ENCODE measurements at regions not wholly inside any gene's neighbourhood (a gene's known extent, or its start where the extent isn't known, plus 50 kb on each side); places are given as distances from the start of the nearest gene placed in this dataset.

DNA sequence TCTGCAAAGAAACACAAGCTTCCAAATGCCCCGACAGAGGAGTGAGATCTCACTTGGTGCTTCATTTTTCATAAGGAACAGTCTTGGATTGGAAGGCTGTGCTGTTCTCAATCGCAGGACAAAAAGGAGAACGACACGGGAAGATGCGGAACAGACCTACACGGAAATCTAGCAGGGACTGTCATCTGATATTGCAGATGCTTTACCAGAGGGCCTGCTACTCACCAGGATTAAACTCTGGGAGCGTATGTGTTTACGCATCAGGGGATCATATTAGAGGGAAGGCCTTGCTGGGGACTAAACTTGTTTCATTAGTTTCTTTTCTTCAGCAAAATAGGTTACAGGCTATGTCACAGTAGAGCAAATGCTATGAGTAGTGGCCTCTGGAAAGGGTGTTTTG is 82.8 kb upstream of the EEPD1 start:
- DNase-seq = peak; percentile 32

DNA sequence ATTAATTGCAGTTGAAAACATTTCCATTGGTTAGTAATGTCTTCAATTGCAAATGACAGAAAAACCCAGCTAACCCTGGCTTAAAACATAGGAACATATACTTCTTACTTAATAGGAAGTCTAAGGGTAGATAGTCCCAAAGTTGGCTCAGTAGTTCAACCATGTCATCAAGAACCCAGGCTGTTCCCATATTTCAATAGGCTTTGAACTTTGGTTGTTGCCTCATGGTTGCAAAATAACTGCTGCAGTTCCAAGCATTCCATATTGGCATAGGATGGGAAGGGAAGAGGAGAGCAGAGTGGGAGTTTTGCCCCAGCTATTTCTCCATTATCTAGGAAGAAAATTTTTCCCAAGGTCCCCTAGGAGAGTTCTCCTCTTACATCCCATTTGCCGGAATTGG is 81.4 kb upstream of the EEPD1 start:
- no peak for DNase-seq

DNA sequence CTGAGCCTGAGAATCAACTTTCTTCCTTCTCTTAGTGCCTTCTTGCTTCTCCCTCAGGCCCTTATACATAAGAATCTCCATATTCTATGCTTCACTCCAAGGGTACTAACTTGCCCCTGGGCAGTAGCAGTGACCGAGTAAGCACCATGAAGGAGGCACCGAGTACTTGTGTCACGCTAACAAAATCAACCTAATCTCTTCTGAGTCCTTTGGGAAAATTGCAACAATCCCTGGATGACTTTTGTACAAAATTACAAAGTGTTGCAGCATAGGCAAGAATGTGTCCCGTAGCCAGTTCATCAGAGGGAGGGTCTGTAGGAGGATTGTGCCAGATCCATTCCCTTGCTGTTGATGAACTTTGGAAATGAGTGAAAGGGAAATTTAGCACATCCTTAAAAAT is 80.4 kb upstream of the EEPD1 start:
- no peak for DNase-seq

- DNase-seq = no peak
Measured at GRCh38 chr7:36075561-36075960, 77.5 kb upstream of the EEPD1 start.

DNA sequence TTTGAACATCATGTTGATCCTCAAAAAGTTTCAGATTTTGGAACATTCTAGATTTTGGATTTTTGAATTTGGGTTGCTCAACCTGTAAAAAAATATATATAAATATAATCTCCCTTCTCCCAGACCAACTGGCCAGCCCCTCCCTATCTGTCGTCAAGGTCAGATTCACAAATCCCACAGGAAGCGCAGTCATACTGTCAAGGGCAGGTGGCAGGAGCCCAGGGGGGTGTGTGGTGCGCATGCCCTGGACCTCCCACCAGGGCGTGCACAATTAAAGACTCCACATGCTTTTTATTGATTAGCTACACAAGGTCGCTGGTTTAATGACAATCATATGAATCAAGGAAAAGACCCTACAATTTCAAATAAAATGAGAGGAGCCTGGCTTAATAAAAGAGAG is 77.0 kb upstream of the EEPD1 start:
- no peak for DNase-seq

DNA sequence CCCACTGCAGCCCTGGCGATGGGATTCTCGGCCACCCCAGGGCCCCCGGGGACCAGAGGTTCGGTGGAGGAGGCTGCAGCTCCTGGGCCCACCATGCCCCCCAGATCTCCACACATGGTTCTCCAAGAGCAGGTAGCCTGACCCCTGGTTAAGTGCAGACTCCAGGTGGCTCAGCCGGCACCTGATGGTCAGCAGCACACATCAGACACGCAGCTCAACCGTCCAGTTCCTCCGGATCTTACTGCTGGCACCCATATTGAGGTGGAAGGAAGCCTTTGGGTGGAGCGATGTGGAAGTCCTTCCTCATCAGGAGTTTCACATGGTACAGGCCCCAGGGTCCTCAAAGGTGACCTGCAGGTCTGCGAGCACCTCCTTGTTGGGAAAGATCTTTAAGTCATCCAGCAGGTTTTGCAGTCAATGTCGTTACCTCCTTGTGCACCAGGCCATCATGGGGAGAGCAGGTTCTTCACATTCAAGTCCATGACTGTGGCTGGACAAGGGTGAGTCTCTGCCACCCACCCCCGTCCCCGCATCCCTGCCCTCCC is 74.2 kb upstream of the EEPD1 start:
- DNase-seq = no peak

GRCh38 chr7:36079446-36080025 is 73.5 kb upstream of the EEPD1 start:
- DNase-seq = no peak

DNA sequence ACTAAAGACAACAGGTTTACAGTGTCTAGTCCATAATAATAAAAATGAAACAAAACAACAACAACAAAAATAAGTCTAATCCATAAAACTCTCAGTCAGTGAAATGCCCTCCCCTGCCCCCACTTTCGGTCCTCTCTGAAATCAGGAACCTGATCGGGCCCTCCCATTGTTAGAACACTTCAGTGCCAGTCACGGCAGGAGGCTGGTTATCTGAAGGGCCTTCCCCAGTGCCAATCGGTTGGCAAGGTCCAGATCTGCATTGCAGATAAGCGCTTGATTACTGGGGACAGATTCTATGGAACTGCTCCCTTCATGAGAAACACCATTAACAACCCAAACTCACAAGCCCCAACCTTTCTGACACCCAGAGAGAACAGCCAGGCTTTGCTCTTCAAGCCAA is 72.2 kb upstream of the EEPD1 start:
- no peak for DNase-seq

DNA sequence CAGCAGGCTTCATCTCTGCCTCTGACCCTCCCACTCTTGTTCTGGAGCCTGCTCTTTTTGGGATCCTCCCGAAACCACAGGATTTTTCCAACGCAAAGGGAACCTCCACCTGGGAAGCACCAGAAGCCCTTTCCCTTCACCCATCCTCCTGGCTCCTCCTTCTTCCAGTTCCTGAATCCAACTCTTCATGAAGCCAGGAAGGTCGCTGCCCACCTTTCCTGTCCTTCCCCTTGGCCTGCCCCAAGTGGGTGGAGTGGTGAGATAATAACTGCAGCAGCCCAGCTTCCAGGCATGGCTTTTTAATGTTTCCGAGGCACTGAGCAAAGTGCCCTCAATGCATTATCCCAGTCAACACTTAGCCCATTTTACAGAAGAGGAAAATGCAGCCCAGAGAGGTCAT is 70.8 kb upstream of the EEPD1 start:
- DNase-seq = no peak

DNA sequence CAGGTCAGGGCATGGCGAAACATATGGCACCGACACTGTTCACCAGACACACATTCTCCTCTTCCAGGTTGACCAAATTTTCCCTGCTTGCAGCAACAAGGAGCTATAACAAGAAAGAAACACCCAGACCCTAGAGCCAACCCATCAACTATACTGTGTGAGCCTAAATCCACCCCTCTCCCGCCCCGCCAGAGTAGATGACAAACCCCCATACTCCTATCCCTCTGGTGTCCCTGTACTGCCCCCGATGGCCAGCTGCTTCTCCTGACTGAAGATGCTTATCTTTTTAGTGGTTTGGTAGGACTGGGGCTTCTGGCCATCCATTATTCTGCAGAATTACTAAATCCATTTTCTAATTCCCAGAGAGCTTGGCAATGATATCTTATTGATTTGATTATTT is 70.1 kb upstream of the EEPD1 start:
- no peak for DNase-seq

DNA sequence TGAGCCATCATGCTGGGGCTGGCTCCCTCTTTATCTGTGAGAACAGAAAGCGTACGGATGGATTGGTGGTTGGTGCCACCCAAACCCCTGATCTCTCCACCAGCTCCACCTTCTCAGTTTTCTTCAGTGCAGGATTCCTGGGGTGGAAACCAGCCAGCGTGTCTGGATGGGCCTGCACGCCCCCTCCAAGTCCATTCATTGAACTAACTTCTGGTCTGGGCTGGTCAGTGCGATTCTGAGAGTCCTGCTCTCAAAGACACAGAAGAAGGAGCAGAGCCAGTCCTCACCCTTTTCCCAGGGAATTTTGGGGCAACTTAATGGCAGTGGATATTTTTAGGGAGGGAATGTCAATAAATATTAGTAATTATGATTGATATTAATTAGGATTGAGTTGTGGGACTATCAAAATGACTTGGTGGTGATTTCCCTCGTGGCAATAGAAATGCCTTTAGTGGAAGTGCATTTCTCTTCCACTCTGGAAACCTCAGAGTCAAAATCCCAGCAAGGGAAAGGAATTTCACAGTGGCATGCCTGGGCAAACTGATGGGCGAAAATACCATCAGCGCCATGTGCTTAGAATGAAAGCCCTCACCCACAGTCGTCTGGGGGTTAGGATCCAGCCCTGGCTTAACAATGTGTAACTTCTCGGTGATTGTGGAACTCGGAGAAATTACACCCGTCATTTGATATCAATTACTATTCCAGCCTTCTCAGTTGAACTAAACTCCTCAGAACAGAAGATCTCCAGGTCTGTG is 69.3 kb upstream of the EEPD1 start:
- no peak for DNase-seq

GRCh38 chr7:36084485-36085091 is 68.5 kb upstream of the EEPD1 start:
- peak; percentile 46 for DNase-seq

DNA sequence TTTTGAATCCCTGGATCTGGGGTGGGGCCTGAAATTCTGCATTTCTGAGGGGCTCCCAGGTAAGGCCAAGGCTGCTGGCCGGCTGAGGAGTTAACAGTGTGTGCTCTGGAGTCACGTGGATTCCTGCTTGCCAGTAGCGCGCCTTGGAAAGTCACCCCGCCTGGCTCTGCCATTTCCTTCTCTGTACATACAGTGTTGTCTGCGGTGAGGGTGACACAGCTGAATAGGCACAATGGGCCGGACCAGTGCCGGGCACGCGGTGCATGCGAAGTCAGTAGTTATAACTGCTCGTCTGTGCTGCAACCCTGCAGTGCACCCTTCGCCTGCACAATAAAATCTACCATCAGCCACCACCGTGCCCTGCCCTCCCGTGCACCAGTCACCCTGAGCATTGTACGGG is 68.0 kb upstream of the EEPD1 start:
- DNase-seq = no peak

DNA sequence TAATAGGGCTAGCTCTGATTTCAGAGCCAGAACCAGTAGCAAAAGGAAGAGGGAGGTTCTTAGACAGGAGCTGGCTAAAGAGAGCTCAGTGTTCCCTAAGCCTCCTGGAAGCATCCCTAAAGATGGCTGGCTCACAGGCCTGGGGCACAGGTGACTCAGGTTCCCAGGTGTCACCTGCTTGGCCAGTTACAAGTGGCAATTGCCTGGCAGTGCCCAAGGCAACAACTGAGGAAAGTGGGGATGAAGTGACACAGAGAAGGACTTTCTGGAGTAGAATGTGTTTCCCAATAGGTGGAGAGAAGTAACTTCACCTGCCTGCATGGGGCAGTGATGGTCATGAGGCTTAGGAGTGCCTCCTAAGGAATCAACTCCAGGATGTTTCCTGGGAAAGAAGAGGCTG is 66.5 kb upstream of the EEPD1 start:
- no peak for DNase-seq

DNA sequence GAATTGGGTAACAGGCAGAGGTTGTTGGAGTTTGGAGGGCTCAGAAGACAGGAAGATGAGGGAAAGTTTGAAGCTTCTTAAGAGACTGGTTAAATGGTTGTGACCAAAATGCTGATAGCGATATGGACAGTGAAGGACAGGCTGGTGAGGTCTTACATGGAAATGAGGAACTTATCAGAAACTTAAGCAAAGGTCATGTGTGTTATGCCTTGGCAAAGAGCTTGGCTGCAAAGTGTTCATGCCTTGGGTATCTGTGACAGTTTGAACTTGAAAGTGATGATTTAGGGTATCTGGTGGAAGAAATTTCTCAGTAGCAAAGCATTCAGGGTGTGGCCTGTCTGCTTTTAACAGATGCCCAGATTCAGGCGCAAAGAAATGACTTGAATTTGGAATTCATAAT is 64.5 kb upstream of the EEPD1 start:
- DNase-seq = no peak

DNA sequence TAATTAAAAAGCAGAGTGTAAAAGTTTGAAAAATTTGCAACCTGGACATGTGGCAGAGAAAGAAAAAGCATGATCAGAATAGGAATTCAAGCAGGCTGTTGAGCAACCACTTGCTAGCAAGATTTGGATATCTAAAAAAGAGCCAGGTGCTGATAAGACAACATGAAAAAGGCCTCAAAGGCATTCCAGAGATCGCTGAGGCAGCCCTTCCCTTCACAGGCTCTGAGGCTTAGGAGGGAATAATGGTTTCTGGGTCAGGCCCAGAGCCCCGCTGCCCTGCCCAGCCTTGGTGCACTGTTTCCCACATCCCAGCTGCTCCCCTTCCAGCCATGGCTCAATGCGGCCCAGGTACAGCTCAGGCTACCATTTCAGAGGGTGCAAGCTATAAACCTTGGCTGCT is 64.1 kb upstream of the EEPD1 start:
- DNase-seq = no peak

GRCh38 chr7:36090976-36091873 is 61.8 kb upstream of the EEPD1 start:
- DNase-seq = peak; percentile 20

DNA sequence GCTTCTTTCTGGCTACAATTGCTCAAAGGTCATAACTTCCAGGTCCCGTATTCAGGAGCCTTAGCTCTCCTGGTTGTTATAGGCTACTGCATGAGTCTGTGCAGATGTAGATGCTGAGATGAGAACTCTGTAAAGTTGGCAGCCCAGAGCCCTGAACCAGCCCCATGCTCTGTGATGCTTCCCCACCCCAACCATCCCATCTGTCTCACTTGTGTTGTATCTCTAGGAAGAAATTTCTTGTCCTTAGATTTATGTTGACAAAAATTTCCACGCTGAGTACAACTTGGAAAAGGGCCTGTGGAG is 61.2 kb upstream of the EEPD1 start:
- DNase-seq = no peak

DNA sequence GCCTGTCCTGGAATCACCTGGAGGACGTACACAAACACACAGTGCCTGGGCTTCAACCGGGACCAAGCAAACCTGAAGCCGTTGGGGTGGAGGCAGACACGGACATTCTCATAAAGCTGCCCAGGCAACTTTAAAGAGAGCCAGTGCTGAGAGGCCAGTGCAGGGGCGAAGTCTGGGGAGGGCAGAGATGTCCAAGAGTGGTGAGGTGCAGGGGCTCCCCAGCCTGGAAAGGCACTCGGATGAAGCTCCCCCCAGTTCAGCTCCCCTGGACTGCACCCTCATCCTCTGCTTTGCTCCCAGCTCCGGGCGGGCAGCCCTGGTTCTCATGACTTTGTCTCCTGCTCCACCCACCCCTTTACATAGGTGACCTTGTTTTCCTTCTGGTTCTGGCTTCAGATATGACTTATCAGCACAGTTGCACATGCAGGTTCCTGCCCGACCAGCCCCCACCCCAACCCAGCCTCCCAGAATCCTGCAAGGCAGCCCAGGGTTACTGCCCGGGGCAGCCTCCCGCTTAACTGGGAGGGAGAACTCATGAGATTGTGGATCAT is 60.8 kb upstream of the EEPD1 start:
- DNase-seq = no peak

DNA sequence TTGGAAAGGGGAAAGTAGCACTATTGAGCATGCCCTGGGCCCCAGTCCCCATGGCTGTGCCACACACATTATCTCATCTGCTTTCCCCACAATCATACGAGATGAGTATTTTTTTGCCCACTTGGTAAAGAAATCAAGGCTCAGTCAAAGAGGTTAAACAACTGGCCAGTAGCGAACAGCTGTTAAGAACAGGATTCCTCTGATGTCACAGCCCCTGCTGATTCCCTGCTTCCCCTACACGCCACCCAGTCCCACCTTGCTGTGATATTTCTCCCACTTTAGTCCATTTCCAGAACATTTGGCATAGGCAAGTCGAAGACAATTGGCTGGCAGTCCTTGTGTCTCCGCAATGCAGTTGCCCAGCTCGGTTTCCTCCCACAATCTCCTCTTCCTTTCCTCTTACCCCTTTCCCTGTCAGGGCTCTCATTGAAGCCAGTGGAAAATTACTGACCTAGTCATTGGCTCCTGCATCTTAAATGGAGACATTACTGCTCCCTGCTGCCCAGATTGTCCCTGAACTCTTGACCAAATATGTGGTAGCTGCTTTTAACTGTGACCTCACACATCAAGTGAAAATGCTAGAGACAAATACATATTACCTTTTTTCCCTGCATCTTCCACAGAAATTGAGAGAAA is 56.5 kb upstream of the EEPD1 start:
- no peak for DNase-seq

DNA sequence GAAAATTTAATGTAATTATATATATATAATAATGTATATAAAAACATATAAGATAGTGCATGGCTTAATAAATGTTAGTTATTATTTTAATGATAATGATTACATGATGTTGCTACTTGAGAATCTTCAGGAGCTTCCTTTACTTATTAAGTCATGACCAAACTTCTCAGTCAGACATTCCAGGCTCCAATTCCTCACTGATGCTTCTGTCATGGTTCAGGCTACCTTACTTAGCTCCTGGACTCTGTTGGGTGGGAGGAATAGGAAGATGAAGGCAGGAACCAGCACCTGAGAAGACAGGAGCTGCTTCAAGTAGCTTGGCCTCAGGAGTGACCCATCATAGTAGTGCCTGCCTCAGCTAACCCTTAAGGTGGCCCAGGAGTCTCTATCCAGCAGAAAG is 55.0 kb upstream of the EEPD1 start:
- DNase-seq = no peak

GRCh38 chr7:36100226-36100625 is 52.8 kb upstream of the EEPD1 start:
- no peak for DNase-seq

All from tongue (tissue), 1 donor.